K562 (cell line): ENCODE measurements at regions not wholly inside any gene's neighbourhood (a gene's known extent, or its start where the extent isn't known, plus 50 kb on each side); places are given as distances from the start of the nearest gene placed in this dataset.

ENCODE experiments used
- ATAC-seq: fragments of 200-7000 bp; cut with Tn5 transposase; 3 replicates; pipeline ENCODE4 v1.9.1; 2020; ENCODE audit warnings: moderate library complexity
- BruUV-seq: library from RNA; stranded (reverse); fragments of 400-500 nt; replicated peaks from 2 replicates; lab custom pipeline; 2021; lab: Mats Ljungman, UMichigan
- CTCF ChIA-PET: fragments of 300-600 bp; formaldehyde crosslinking; extraction: SDS; loops from one replicate; lab custom pipeline; 2021; ENCODE audit warnings: low intra/inter-chr PET ratio; lab: Yijun Ruan, JAX
- POLR2A ChIA-PET: fragments of 300-600, 350-650 bp; sonication (Branson Sonifier 250); formaldehyde crosslinking; extraction: SDS; loops from one replicate; lab custom pipeline; 2021; ENCODE audit warnings: antibody characterized with exemption, inconsistent platforms; lab: Yijun Ruan, JAX
- DNase-seq, 4 experiments: peaks; one replicate each; pipeline versions ENCODE4 v3.0.0 to v3.0.0-alpha.2; 2011 to 2018; ENCODE audit warnings: low spot score in 3 of 4, mixed read lengths in 3 of 4; ENCODE audit errors: extremely low read depth in 1 of 4
- FAIRE-seq: peaks from 2 replicates; lab custom pipeline; 2011; peaks lifted over from hg19 to GRCh38; lab: Jason Lieb, UNC
- H2AFZ ChIP-seq: 2 replicates; pipeline ENCODE4 v1.6.0; 2011; ENCODE audit warnings: low read depth, low read length, control low read depth, inconsistent platforms
- H3K27ac ChIP-seq: fragments of 200-600 bp; 3 replicates; pipeline ENCODE4 v1.8.0; 2011; ENCODE audit warnings: low read depth, mild to moderate bottlenecking, control low read depth, inconsistent platforms, low read length, moderate library complexity, mixed read lengths; ENCODE audit errors: extremely low read depth
- H3K27me3 ChIP-seq, 2 experiments: fragments of 300-600 bp in 1 of 2; 2 replicates in 1 of 2; 3 replicates in 1 of 2; pipeline versions ENCODE4 v1.6.0 to v1.8.0; 2011; ENCODE audit warnings: inconsistent platforms in 2 of 2, low read length in 2 of 2, mild to moderate bottlenecking in 1 of 2, mixed read lengths in 1 of 2, moderate library complexity in 1 of 2; ENCODE audit not compliant: control insufficient read depth in 2 of 2, insufficient read depth in 2 of 2
- H3K36me3 ChIP-seq: fragments of 300-600 bp; 3 replicates; pipeline ENCODE4 v1.8.0; 2011; ENCODE audit warnings: mild to moderate bottlenecking, low read length, inconsistent platforms; ENCODE audit not compliant: control insufficient read depth, insufficient read depth
- H3K4me1 ChIP-seq, 2 experiments: fragments of 200-600 bp in 1 of 2; replicated peaks in 1 of 2; 2 replicates in 1 of 2; 3 replicates in 1 of 2; pipeline versions ENCODE4 v1.5.1 to v1.8.0; 2011; ENCODE audit warnings: inconsistent platforms in 2 of 2, low read length in 2 of 2, mild to moderate bottlenecking in 1 of 2, mixed read lengths in 1 of 2, moderate library complexity in 1 of 2; ENCODE audit not compliant: control insufficient read depth in 2 of 2, insufficient read depth in 2 of 2
- H3K4me2 ChIP-seq: 2 replicates; pipeline ENCODE4 v1.6.1; 2011; ENCODE audit warnings: low read length, control low read depth, inconsistent platforms, mixed read lengths; ENCODE audit not compliant: insufficient read depth
- H3K4me3 ChIP-seq: fragments of 200-600 bp; sonication (generic), shearing (Covaris generic); 2 replicates; pipeline ENCODE4 v1.5.1; 2016; ENCODE audit warnings: control low read depth, inconsistent platforms
- H3K79me2 ChIP-seq: fragments of 200-600 bp; 3 replicates; pipeline ENCODE4 v1.8.0; 2011; ENCODE audit warnings: low read length, inconsistent platforms; ENCODE audit not compliant: control insufficient read depth, insufficient read depth
- H3K9ac ChIP-seq, 2 experiments: 2 replicates each; pipeline versions ENCODE4 v1.6.0 to v1.6.1; 2011; ENCODE audit warnings: low read depth in 2 of 2, low read length in 2 of 2, control low read depth in 1 of 2, inconsistent platforms in 1 of 2, mild to moderate bottlenecking in 1 of 2, mixed read lengths in 1 of 2; ENCODE audit not compliant: insufficient read depth in 1 of 2
- H3K9me1 ChIP-seq: one replicate; pipeline ENCODE4 v1.6.0; 2011; ENCODE audit warnings: inconsistent platforms, mild to moderate bottlenecking, low read length, moderate library complexity; ENCODE audit not compliant: control insufficient read depth, insufficient read depth
- H3K9me3 ChIP-seq: replicated peaks from 2 replicates; pipeline ENCODE4 v1.5.1; 2011; ENCODE audit warnings: low read depth, low read length, inconsistent platforms; ENCODE audit not compliant: control insufficient read depth, insufficient read depth
- H4K20me1 ChIP-seq: replicated peaks from 2 replicates; pipeline ENCODE4 v1.6.1; 2011; ENCODE audit warnings: low read length, inconsistent platforms, mixed read lengths; ENCODE audit not compliant: control insufficient read depth, insufficient read depth
- CBX5 ChIP-seq: IDR thresholded peaks from 2 replicates; pipeline ENCODE4 v1.6.1; 2014; ENCODE audit warnings: low read depth, borderline replicate concordance
- NUFIP1 ChIP-seq: fragments of 450-650 bp; IDR thresholded peaks from 2 replicates; pipeline ENCODE4 v1.6.1; 2018; ENCODE audit not compliant: partially characterized antibody
- SPI1 ChIP-seq: IDR thresholded peaks from 2 replicates; pipeline ENCODE4 v1.6.1; 2011; ENCODE audit warnings: low read depth, low read length, control low read depth, borderline replicate concordance
- SRSF9 ChIP-seq: fragments of 200-400 bp; formaldehyde crosslinking; IDR thresholded peaks from 2 replicates; pipeline ENCODE4 v1.6.1; 2017; ENCODE audit warnings: low read depth, low read length, borderline replicate concordance
- TEAD1 ChIP-seq, 2 experiments: fragments of 450-650 bp in 1 of 2; sonication (generic) in 1 of 2; formaldehyde crosslinking; IDR thresholded peaks; 2 replicates each; pipeline versions ENCODE4 v1.4.0 to v1.8.0; 2020 to 2022; ENCODE audit warnings: mild to moderate bottlenecking in 2 of 2, missing genetic modification reagents in 1 of 2
- TFAP4 ChIP-seq: sonication (generic); formaldehyde crosslinking; IDR thresholded peaks from 2 replicates; pipeline ENCODE4 v1.8.0; 2022; ENCODE audit warnings: missing genetic modification reagents, mild to moderate bottlenecking, moderate library complexity, borderline replicate concordance
- WGBS: fragments of 100-300 bp; shearing (Covaris generic); methylation state at CpG from one replicate; pipeline ENCODE4 v1.1.6; 2016; ENCODE audit warnings: low coverage, mixed read lengths; ENCODE audit not compliant: insufficient coverage; ENCODE audit errors: missing lambda C conversion rate; 5-methylcytosine and 5-hydroxymethylcytosine counted together
- in situ Hi-C: fragments of 300-500 bp; cut with MboI; formaldehyde crosslinking; loops from 4 replicates; pipeline ENCODE4 v1.15.0; 2018; ENCODE audit warnings: inconsistent platforms, mixed read lengths
- intact Hi-C: fragments of 100-400 bp; cut with micrococcal nuclease; formaldehyde crosslinking; loops from 2 replicates; pipeline ENCODE4 v1.14.2; 2022
- TF ChIP-seq, protein P1 (sequence below): sonication (generic); formaldehyde crosslinking; IDR thresholded peaks from 2 replicates; pipeline ENCODE4 v1.8.0; 2022; ENCODE audit warnings: missing genetic modification reagents, mild to moderate bottlenecking, borderline replicate concordance

DNA sequence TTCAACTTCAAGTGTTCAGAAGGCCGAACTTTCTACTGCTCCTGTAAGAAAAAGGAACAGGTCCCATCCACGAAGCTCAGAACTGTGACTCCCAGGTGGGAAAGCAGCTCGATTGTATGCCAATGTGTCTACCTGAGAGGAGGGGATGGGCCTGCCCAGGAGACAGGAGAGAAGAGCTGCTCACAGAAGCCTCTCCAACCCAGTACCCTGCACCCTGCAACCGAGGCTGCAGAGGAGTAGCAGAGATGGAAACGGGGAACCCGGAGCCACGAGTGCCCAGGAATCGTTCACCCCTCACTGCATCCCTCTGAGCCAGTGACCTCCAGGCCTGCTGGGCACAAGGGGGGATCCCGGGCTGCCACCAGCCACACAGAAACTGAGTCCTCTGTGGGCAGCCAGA is 86.5 kb upstream of the PRR23E start:
- ATAC-seq, result no peak
- Histone ChIP-seq H3K9ac (no peak overlapping the region), H4K20me1 (no peaks in the 10 kb centered on the region), H2AFZ (no peak overlapping the region), H3K9me1 (no peaks in the 10 kb centered on the region), H3K36me3 (no peaks in the 10 kb centered on the region), H3K9me3 (no peaks in the 10 kb centered on the region), H3K4me3 (no peak overlapping the region), H3K27ac (no peak overlapping the region), H3K27me3 (peaks cover 8 to 35% of the 10 kb centered on the region in 2 experiments; a peak in 3 of 5 replicates), H3K79me2 (no peaks in the 10 kb centered on the region)
- WGBS, result 0% methylated on average over 5 of the region's 9 CpGs
- intact Hi-C loops (no loop called here), in situ Hi-C loops (no loop called here)
- DNase-seq, result no peak
- ChIA-PET POLR2A (no interaction called here), CTCF (no interaction called here)
- FAIRE-seq, result no peak
- TF ChIP-seq CBX5 (no peak), TEAD1 (CRISPR knock-in tag; IDR thresholded peaks at IDR 0.05) (no peak), TFAP4 (no peak)
- TF ChIP-seq, all 486 proteins: peak for 0
- no TSS peak for BruUV-seq
- Histone ChIP-seq H3K4me1 (no peaks in the 10 kb centered on the region), H3K4me2 (no peak overlapping the region)

DNA sequence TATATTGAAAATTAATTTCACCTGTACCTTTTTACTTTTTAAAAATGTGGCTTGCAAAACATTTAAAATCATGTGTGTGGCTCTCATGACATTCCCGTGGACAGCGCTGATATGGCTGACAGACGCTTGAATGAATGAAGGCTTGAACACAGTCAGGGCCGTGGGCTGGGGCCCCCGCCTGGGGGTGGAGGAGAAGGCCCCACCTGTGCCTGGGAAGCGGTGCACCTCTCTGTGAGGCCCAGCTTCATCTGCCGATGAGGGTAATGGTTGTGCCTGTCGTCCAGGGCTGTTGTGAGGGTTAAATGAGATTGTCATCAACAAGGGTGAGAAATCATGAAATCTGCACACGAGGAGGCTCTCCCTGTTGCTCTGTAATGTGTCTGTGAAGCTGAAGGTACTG is 85.9 kb upstream of the PRR23E start:
- H3K36me3 ChIP-seq, result no peaks in the 10 kb centered on the region
- ChIA-PET CTCF (no interaction called here), POLR2A (no interaction called here)
- H3K9me1 ChIP-seq, result no peaks in the 10 kb centered on the region
- H3K9ac ChIP-seq, result no peak overlapping the region
- H3K27ac ChIP-seq, result no peak overlapping the region
- 4% methylated on average over 8 of the region's 9 CpGs for WGBS
- in situ Hi-C loops, result no loop called here
- H3K27me3 ChIP-seq, result peaks cover 8 to 30% of the 10 kb centered on the region in 2 experiments; a peak in 3 of 5 replicates
- TF ChIP-seq, protein P1, sequence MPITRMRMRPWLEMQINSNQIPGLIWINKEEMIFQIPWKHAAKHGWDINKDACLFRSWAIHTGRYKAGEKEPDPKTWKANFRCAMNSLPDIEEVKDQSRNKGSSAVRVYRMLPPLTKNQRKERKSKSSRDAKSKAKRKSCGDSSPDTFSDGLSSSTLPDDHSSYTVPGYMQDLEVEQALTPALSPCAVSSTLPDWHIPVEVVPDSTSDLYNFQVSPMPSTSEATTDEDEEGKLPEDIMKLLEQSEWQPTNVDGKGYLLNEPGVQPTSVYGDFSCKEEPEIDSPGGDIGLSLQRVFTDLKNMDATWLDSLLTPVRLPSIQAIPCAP (CRISPR knock-in tag), result no peak
- TF ChIP-seq SRSF9, result no peak
- TF ChIP-seq SPI1, result no peak
- TF ChIP-seq NUFIP1, result no peak
- BruUV-seq, result no TSS peak
- no peak overlapping the region for H3K4me3 ChIP-seq
- no peak for DNase-seq
- no peak for FAIRE-seq
- ATAC-seq, result no peak
- H3K4me1 ChIP-seq, result no peaks in the 10 kb centered on the region
- no peaks in the 10 kb centered on the region for H4K20me1 ChIP-seq
- H3K4me2 ChIP-seq, result no peak overlapping the region
- H3K79me2 ChIP-seq, result no peaks in the 10 kb centered on the region
- H3K9me3 ChIP-seq, result no peaks in the 10 kb centered on the region
- no peak overlapping the region for H2AFZ ChIP-seq
- intact Hi-C loops, result no loop called here
